Psoas muscle (tissue), 7 donors: ENCODE measurements at regions not wholly inside any gene's neighbourhood (a gene's known extent, or its start where the extent isn't known, plus 50 kb on each side); places are given as distances from the start of the nearest gene placed in this dataset.
A peak's percentile ranks its signal among the peaks of the same experiment; 100 is the strongest.

Experiments used
- ATAC-seq, 4 donors: fragments of 200-7000 bp; cut with Tn5 transposase; one replicate each; pipeline ENCODE4 v1.9.1; 2020; ENCODE audit warnings: moderate library complexity in 3 of 4, mild to moderate bottlenecking in 2 of 4
- DNase-seq, 2 donors: peaks; one replicate each; pipeline ENCODE4 v3.0.0-alpha.2; 2020
- H3K27ac ChIP-seq: fragments of 200-600 bp; one replicate; pipeline ENCODE4 v1.8.0; 2022
- H3K27me3 ChIP-seq, 3 donors: fragments of 200-600 bp in 1 of 3; one replicate each; pipeline versions ENCODE4 v1.6.1 to v1.8.0; 2013 to 2022; ENCODE audit warnings: low read length in 2 of 3, mild to moderate bottlenecking in 2 of 3, moderate library complexity in 1 of 3; ENCODE audit not compliant: insufficient read depth in 3 of 3
- H3K36me3 ChIP-seq, 2 donors: fragments of 200-600 bp in 1 of 2; one replicate each; pipeline versions ENCODE4 v1.6.1 to v1.8.0; 2013 to 2022; ENCODE audit warnings: low read depth in 1 of 2, mild to moderate bottlenecking in 1 of 2, moderate library complexity in 1 of 2; ENCODE audit not compliant: insufficient read depth in 1 of 2
- H3K4me1 ChIP-seq: fragments of 200-600 bp; one replicate; pipeline ENCODE4 v1.8.0; 2022
- H3K4me3 ChIP-seq: fragments of 200-600 bp; one replicate; pipeline ENCODE4 v1.8.0; 2022; ENCODE audit warnings: mild to moderate bottlenecking
- H3K9me3 ChIP-seq: fragments of 200-600 bp; one replicate; pipeline ENCODE4 v1.8.0; 2022
- CTCF ChIP-seq: fragments of 200-600 bp; IDR thresholded peaks from one replicate; pipeline ENCODE4 v1.8.0; 2022; ENCODE audit warnings: antibody characterized with exemption
- WGBS, 3 donors: extraction: QIAGEN DNeasy Blood & Tissue Kit; methylation state at CpG; one replicate each; pipeline versions ENCODE4 v1.1.6 to v1.1.7; 2013; 5-methylcytosine and 5-hydroxymethylcytosine counted together
- intact Hi-C, 2 donors: fragments of 100-400 bp; cut with DNase I; formaldehyde crosslinking; loops; one replicate each; pipeline versions ENCODE4 v1.11.0 to v1.14.2; 2022
- donor health status: healthy with polysubstance abuse.
- donor health status: DM: no; HTN: no; CAD: no; lungs with moderate emphysema.
- donor health status: Bipolar disorder and iron deficiency.
- donor health status: healthy.
- donor health status: DM: yes; HTN: yes; CAD: no.
- donor health status: DM: no; HTN: no; CAD: no.
- donor health status: DM: yes; HTN: yes; CAD: no.

GRCh38 chr16:17983847-17984639, 352.5 kb downstream of the NPIPA8 start:
- Histone ChIP-seq H3K27ac (no peak overlapping the region), H3K27me3 (peaks cover 0 to 3% (median 0%) of the 10 kb centered on the region in 3 donors), H3K4me1 (no peaks in the 10 kb centered on the region), H3K9me3 (no peaks in the 10 kb centered on the region), H3K36me3 (no peaks in the 10 kb centered on the region), H3K4me3 (no peak overlapping the region)
- DNase-seq = no peak
- WGBS, 3 donors = 69 to 73% (median 70%) methylated on average over 10 of the region's 10 CpGs
- ATAC-seq = no peak
- intact Hi-C loops = no loop called here
- TF ChIP-seq CTCF = no peak

GRCh38 chr16:17983114-17983513, 353.4 kb downstream of the NPIPA8 start:
- no peak for TF ChIP-seq CTCF
- WGBS, 3 donors = 59 to 77% (median 69%) methylated on average over 2 of the region's 2 CpGs
- Histone ChIP-seq H3K9me3 (no peaks in the 10 kb centered on the region), H3K4me3 (no peak overlapping the region), H3K27me3 (no peaks in the 10 kb centered on the region), H3K36me3 (no peaks in the 10 kb centered on the region), H3K27ac (no peak overlapping the region), H3K4me1 (no peaks in the 10 kb centered on the region)
- no peak for DNase-seq
- intact Hi-C loops = no loop called here
- ATAC-seq = no peak

- H3K9me3 ChIP-seq = no peaks in the 10 kb centered on the region
- 76 to 80% (median 78%) methylated on average over 6 of the region's 6 CpGs for WGBS, 3 donors
- DNase-seq (no peak), ATAC-seq (no peak)
- no peak overlapping the region for H3K4me3 ChIP-seq
- H3K27me3 ChIP-seq = peaks cover 0 to 4% (median under 1%) of the 10 kb centered on the region in 3 donors
- H3K27ac ChIP-seq = no peak overlapping the region
- no peaks in the 10 kb centered on the region for H3K36me3 ChIP-seq
- TF ChIP-seq CTCF = no peak
- H3K4me1 ChIP-seq = no peaks in the 10 kb centered on the region
- intact Hi-C loops = no loop called here
Measured at GRCh38 chr16:17977260-17977659, 359.3 kb downstream of the NPIPA8 start.

GRCh38 chr16:17972460-17972943, 364.0 kb downstream of the NPIPA8 start:
- Histone ChIP-seq H3K4me1 (no peaks in the 10 kb centered on the region), H3K4me3 (no peak overlapping the region), H3K9me3 (no peaks in the 10 kb centered on the region), H3K36me3 (no peaks in the 10 kb centered on the region), H3K27me3 (peaks cover 0 to 11% (median 4%) of the 10 kb centered on the region in 3 donors), H3K27ac (no peak overlapping the region)
- TF ChIP-seq CTCF = no peak
- DNase-seq (peak; percentile 19 to 68), ATAC-seq (peak in 1 of 4 donors; percentile 63)
- intact Hi-C loops = no loop called here
- WGBS, 3 donors = 7 to 13% (median 11%) methylated on average over 14 to 15 of the region's 15 CpGs
